GM18858 (cell line): ENCODE measurements at regions not wholly inside any gene's neighbourhood (a gene's known extent, or its start where the extent isn't known, plus 50 kb on each side); places are given as distances from the start of the nearest gene placed in this dataset.

ENCODE experiments used
- ATAC-seq: cut with Tn5 transposase; IDR thresholded peaks from one replicate; pipeline ENCODE4 v1.9.1; 2021; ENCODE audit not compliant: unreplicated experiment

GRCh38 chr20:48191200-48191599 lies 405.9 kb upstream of the SULF2 start:
- ATAC-seq, result no peak

GRCh38 chr20:48190757-48191156 lies 405.5 kb upstream of the SULF2 start:
- ATAC-seq, result no peak

- ATAC-seq, result no peak
Observed at GRCh38 chr20:48189181-48189580, 403.9 kb upstream of the SULF2 start.

- no peak for ATAC-seq
Observed at GRCh38 chr20:48187851-48188250, 402.6 kb upstream of the SULF2 start.

GRCh38 chr20:48186915-48187314 lies 401.6 kb upstream of the SULF2 start:
- ATAC-seq, result no peak

- no peak for ATAC-seq
Observed at GRCh38 chr20:48186447-48186846, 401.2 kb upstream of the SULF2 start.

GRCh38 chr20:48184229-48184628 lies 398.9 kb upstream of the SULF2 start:
- no peak for ATAC-seq

GRCh38 chr20:48181261-48181935 lies 396.1 kb upstream of the SULF2 start:
- no peak for ATAC-seq

GRCh38 chr20:48180618-48181017 lies 395.3 kb upstream of the SULF2 start:
- ATAC-seq, result no peak

GRCh38 chr20:48180024-48180423 lies 394.7 kb upstream of the SULF2 start:
- ATAC-seq, result no peak

GRCh38 chr20:48178633-48179032 lies 393.4 kb upstream of the SULF2 start:
- no peak for ATAC-seq

GRCh38 chr20:48177058-48177457 lies 391.8 kb upstream of the SULF2 start:
- ATAC-seq, result no peak

- ATAC-seq, result no peak
Observed at GRCh38 chr20:48176139-48176538, 390.9 kb upstream of the SULF2 start.

GRCh38 chr20:48175261-48175660 lies 390.0 kb upstream of the SULF2 start:
- no peak for ATAC-seq

- ATAC-seq, result no peak
Observed at GRCh38 chr20:48172357-48172702, 387.0 kb upstream of the SULF2 start.

- no peak for ATAC-seq
Observed at GRCh38 chr20:48171626-48172356, 386.5 kb upstream of the SULF2 start.

GRCh38 chr20:48171071-48171470 lies 385.8 kb upstream of the SULF2 start:
- ATAC-seq, result no peak

- no peak for ATAC-seq
Observed at GRCh38 chr20:48170625-48171024, 385.3 kb upstream of the SULF2 start.

GRCh38 chr20:48169650-48170225 lies 384.5 kb upstream of the SULF2 start:
- ATAC-seq, result no peak

- no peak for ATAC-seq
Observed at GRCh38 chr20:48166082-48166835, 381.0 kb upstream of the SULF2 start.

GRCh38 chr20:48165401-48165685 lies 380.1 kb upstream of the SULF2 start:
- no peak for ATAC-seq
